ENCODE measurements at regions not wholly inside any gene's neighbourhood (a gene's known extent, or its start where the extent isn't known, plus 50 kb on each side); places are given as distances from the start of the nearest gene placed in this dataset.

GRCh38 chr1:95438218-95438948 is 204.4 kb downstream of the RWDD3 start:
- Histone ChIP-seq H3K4me1 (ENCODE audit: control insufficient read depth in 2 of 2, insufficient read depth in 2 of 2, low read length in 1 of 2) (no peaks in the 10 kb centered on the region), H3K27me3 (ENCODE audit: control insufficient read depth in 1 of 2, insufficient read depth in 2 of 2, low read length in 2 of 2) (no peaks in the 10 kb centered on the region), H3K4me3 (ENCODE audit: low read depth in 1 of 2, low read length in 2 of 2) (no peak overlapping the region), H3K36me3 (ENCODE audit: control insufficient read depth in 2 of 2, insufficient read depth in 2 of 2, low read length in 1 of 2) (no peaks in the 10 kb centered on the region), H3K9me3 (ENCODE audit: control insufficient read depth in 2 of 2, insufficient read depth in 1 of 2, low read depth in 1 of 2, low read length in 1 of 2) (no peaks in the 10 kb centered on the region), H3K27ac (ENCODE audit: low read depth in 2 of 2, low read length in 1 of 2) (no peak overlapping the region)
- WGBS, 2 donors: 50 to 69% methylated on average over 4 of the region's 4 CpGs

- no peaks in the 10 kb centered on the region for H3K36me3 ChIP-seq (ENCODE audit: control insufficient read depth in 2 of 2, insufficient read depth in 2 of 2, low read length in 1 of 2)
- 66 to 71% methylated on average over 4 of the region's 4 CpGs for WGBS, 2 donors
- H3K4me1 ChIP-seq (ENCODE audit: control insufficient read depth in 2 of 2, insufficient read depth in 2 of 2, low read length in 1 of 2): no peaks in the 10 kb centered on the region
- no peaks in the 10 kb centered on the region for H3K27me3 ChIP-seq (ENCODE audit: control insufficient read depth in 1 of 2, insufficient read depth in 2 of 2, low read length in 2 of 2)
- H3K9me3 ChIP-seq (ENCODE audit: control insufficient read depth in 2 of 2, insufficient read depth in 1 of 2, low read depth in 1 of 2, low read length in 1 of 2): no peaks in the 10 kb centered on the region
- no peak overlapping the region for H3K27ac ChIP-seq (ENCODE audit: low read depth in 2 of 2, low read length in 1 of 2)
- H3K4me3 ChIP-seq (ENCODE audit: low read depth in 1 of 2, low read length in 2 of 2): no peak overlapping the region
These were observed 206.5 kb downstream of the RWDD3 start for GRCh38 chr1:95440511-95440910.

- no peak overlapping the region for H3K27ac ChIP-seq (ENCODE audit: low read depth in 2 of 2, low read length in 1 of 2)
- no peak overlapping the region for H3K4me3 ChIP-seq (ENCODE audit: low read depth in 1 of 2, low read length in 2 of 2)
- H3K36me3 ChIP-seq (ENCODE audit: control insufficient read depth in 2 of 2, insufficient read depth in 2 of 2, low read length in 1 of 2): no peaks in the 10 kb centered on the region
- H3K9me3 ChIP-seq (ENCODE audit: control insufficient read depth in 2 of 2, insufficient read depth in 1 of 2, low read depth in 1 of 2, low read length in 1 of 2): peaks cover 0 to 10% of the 10 kb centered on the region in 2 donors
- H3K4me1 ChIP-seq (ENCODE audit: control insufficient read depth in 2 of 2, insufficient read depth in 2 of 2, low read length in 1 of 2): no peaks in the 10 kb centered on the region
- no peaks in the 10 kb centered on the region for H3K27me3 ChIP-seq (ENCODE audit: control insufficient read depth in 1 of 2, insufficient read depth in 2 of 2, low read length in 2 of 2)
- WGBS, 2 donors: 89 to 93% methylated on average over 3 of the region's 3 CpGs
These were observed 215.5 kb downstream of the RWDD3 start for GRCh38 chr1:95449516-95449915.

- Histone ChIP-seq H3K4me1 (ENCODE audit: control insufficient read depth in 2 of 2, insufficient read depth in 2 of 2, low read length in 1 of 2) (no peaks in the 10 kb centered on the region), H3K27ac (ENCODE audit: low read depth in 2 of 2, low read length in 1 of 2) (no peak overlapping the region), H3K36me3 (ENCODE audit: control insufficient read depth in 2 of 2, insufficient read depth in 2 of 2, low read length in 1 of 2) (no peaks in the 10 kb centered on the region), H3K9me3 (ENCODE audit: control insufficient read depth in 2 of 2, insufficient read depth in 1 of 2, low read depth in 1 of 2, low read length in 1 of 2) (peaks cover 2 to 10% of the 10 kb centered on the region in 2 donors), H3K27me3 (ENCODE audit: control insufficient read depth in 1 of 2, insufficient read depth in 2 of 2, low read length in 2 of 2) (no peaks in the 10 kb centered on the region), H3K4me3 (ENCODE audit: low read depth in 1 of 2, low read length in 2 of 2) (no peak overlapping the region)
- WGBS, 2 donors: 68 to 71% methylated on average over 3 of the region's 3 CpGs
These were observed 217.0 kb downstream of the RWDD3 start for GRCh38 chr1:95451054-95451453.

- Histone ChIP-seq H3K36me3 (ENCODE audit: control insufficient read depth in 2 of 2, insufficient read depth in 2 of 2, low read length in 1 of 2) (no peaks in the 10 kb centered on the region), H3K4me3 (ENCODE audit: low read depth in 1 of 2, low read length in 2 of 2) (no peak overlapping the region), H3K4me1 (ENCODE audit: control insufficient read depth in 2 of 2, insufficient read depth in 2 of 2, low read length in 1 of 2) (no peaks in the 10 kb centered on the region), H3K27ac (ENCODE audit: low read depth in 2 of 2, low read length in 1 of 2) (no peak overlapping the region), H3K9me3 (ENCODE audit: control insufficient read depth in 2 of 2, insufficient read depth in 1 of 2, low read depth in 1 of 2, low read length in 1 of 2) (peaks cover 2 to 10% of the 10 kb centered on the region in 2 donors), H3K27me3 (ENCODE audit: control insufficient read depth in 1 of 2, insufficient read depth in 2 of 2, low read length in 2 of 2) (no peaks in the 10 kb centered on the region)
- WGBS, 2 donors: 83 to 90% methylated on average over 3 of the region's 3 CpGs
These were observed 217.9 kb downstream of the RWDD3 start for GRCh38 chr1:95451904-95452303.

GRCh38 chr1:95453053-95453452 is 219.0 kb downstream of the RWDD3 start:
- Histone ChIP-seq H3K4me3 (ENCODE audit: low read depth in 1 of 2, low read length in 2 of 2) (no peak overlapping the region), H3K27ac (ENCODE audit: low read depth in 2 of 2, low read length in 1 of 2) (no peak overlapping the region), H3K9me3 (ENCODE audit: control insufficient read depth in 2 of 2, insufficient read depth in 1 of 2, low read depth in 1 of 2, low read length in 1 of 2) (peaks cover 2 to 10% of the 10 kb centered on the region in 2 donors), H3K27me3 (ENCODE audit: control insufficient read depth in 1 of 2, insufficient read depth in 2 of 2, low read length in 2 of 2) (no peaks in the 10 kb centered on the region), H3K4me1 (ENCODE audit: control insufficient read depth in 2 of 2, insufficient read depth in 2 of 2, low read length in 1 of 2) (no peaks in the 10 kb centered on the region), H3K36me3 (ENCODE audit: control insufficient read depth in 2 of 2, insufficient read depth in 2 of 2, low read length in 1 of 2) (no peaks in the 10 kb centered on the region)
- 91 to 95% methylated on average over 2 of the region's 2 CpGs for WGBS, 2 donors

- Histone ChIP-seq H3K27me3 (ENCODE audit: control insufficient read depth in 1 of 2, insufficient read depth in 2 of 2, low read length in 2 of 2) (no peaks in the 10 kb centered on the region), H3K27ac (ENCODE audit: low read depth in 2 of 2, low read length in 1 of 2) (no peak overlapping the region), H3K36me3 (ENCODE audit: control insufficient read depth in 2 of 2, insufficient read depth in 2 of 2, low read length in 1 of 2) (no peaks in the 10 kb centered on the region), H3K4me3 (ENCODE audit: low read depth in 1 of 2, low read length in 2 of 2) (no peak overlapping the region), H3K4me1 (ENCODE audit: control insufficient read depth in 2 of 2, insufficient read depth in 2 of 2, low read length in 1 of 2) (peaks cover 0 to 7% of the 10 kb centered on the region in 2 donors), H3K9me3 (ENCODE audit: control insufficient read depth in 2 of 2, insufficient read depth in 1 of 2, low read depth in 1 of 2, low read length in 1 of 2) (peaks cover 0 to 2% of the 10 kb centered on the region in 2 donors)
- 35 to 52% methylated on average over 1 of the region's 1 CpG for WGBS, 2 donors
These were observed 233.0 kb downstream of the RWDD3 start for GRCh38 chr1:95467036-95467435.

- Histone ChIP-seq H3K27me3 (ENCODE audit: control insufficient read depth in 1 of 2, insufficient read depth in 2 of 2, low read length in 2 of 2) (no peaks in the 10 kb centered on the region), H3K36me3 (ENCODE audit: control insufficient read depth in 2 of 2, insufficient read depth in 2 of 2, low read length in 1 of 2) (no peaks in the 10 kb centered on the region), H3K4me1 (ENCODE audit: control insufficient read depth in 2 of 2, insufficient read depth in 2 of 2, low read length in 1 of 2) (peaks cover 0 to under 1% of the 10 kb centered on the region in 2 donors), H3K9me3 (ENCODE audit: control insufficient read depth in 2 of 2, insufficient read depth in 1 of 2, low read depth in 1 of 2, low read length in 1 of 2) (no peaks in the 10 kb centered on the region), H3K27ac (ENCODE audit: low read depth in 2 of 2, low read length in 1 of 2) (no peak overlapping the region), H3K4me3 (ENCODE audit: low read depth in 1 of 2, low read length in 2 of 2) (no peak overlapping the region)
- WGBS, 2 donors: 80 to 87% methylated on average over 3 of the region's 3 CpGs
These were observed 241.9 kb downstream of the RWDD3 start for GRCh38 chr1:95475686-95476457.

- 88 to 89% methylated on average over 6 of the region's 6 CpGs for WGBS, 2 donors
- H3K9me3 ChIP-seq (ENCODE audit: control insufficient read depth in 2 of 2, insufficient read depth in 1 of 2, low read depth in 1 of 2, low read length in 1 of 2): no peaks in the 10 kb centered on the region
- no peaks in the 10 kb centered on the region for H3K36me3 ChIP-seq (ENCODE audit: control insufficient read depth in 2 of 2, insufficient read depth in 2 of 2, low read length in 1 of 2)
- no peaks in the 10 kb centered on the region for H3K27me3 ChIP-seq (ENCODE audit: control insufficient read depth in 1 of 2, insufficient read depth in 2 of 2, low read length in 2 of 2)
- no peak overlapping the region for H3K27ac ChIP-seq (ENCODE audit: low read depth in 2 of 2, low read length in 1 of 2)
- H3K4me3 ChIP-seq (ENCODE audit: low read depth in 1 of 2, low read length in 2 of 2): no peak overlapping the region
- H3K4me1 ChIP-seq (ENCODE audit: control insufficient read depth in 2 of 2, insufficient read depth in 2 of 2, low read length in 1 of 2): no peaks in the 10 kb centered on the region
These were observed 262.3 kb downstream of the RWDD3 start for GRCh38 chr1:95496307-95496706.

Measured in esophagus (tissue), 2 donors.